H1 (cell line): ENCODE measurements at regions not wholly inside any gene's neighbourhood (a gene's known extent, or its start where the extent isn't known, plus 50 kb on each side); places are given as distances from the start of the nearest gene placed in this dataset.

Source experiments
- HDAC2 ChIP-seq, 2 experiments: fragments of 300-600 bp in 1 of 2; sonication (generic) in 1 of 2; IDR thresholded peaks; 2 replicates each; pipeline ENCODE4 v1.6.1; 2011 to 2012; ENCODE audit warnings: low read depth in 2 of 2, low read length in 2 of 2, mild to moderate bottlenecking in 2 of 2, moderate library complexity in 2 of 2, borderline replicate concordance in 1 of 2, inconsistent platforms in 1 of 2

DNA sequence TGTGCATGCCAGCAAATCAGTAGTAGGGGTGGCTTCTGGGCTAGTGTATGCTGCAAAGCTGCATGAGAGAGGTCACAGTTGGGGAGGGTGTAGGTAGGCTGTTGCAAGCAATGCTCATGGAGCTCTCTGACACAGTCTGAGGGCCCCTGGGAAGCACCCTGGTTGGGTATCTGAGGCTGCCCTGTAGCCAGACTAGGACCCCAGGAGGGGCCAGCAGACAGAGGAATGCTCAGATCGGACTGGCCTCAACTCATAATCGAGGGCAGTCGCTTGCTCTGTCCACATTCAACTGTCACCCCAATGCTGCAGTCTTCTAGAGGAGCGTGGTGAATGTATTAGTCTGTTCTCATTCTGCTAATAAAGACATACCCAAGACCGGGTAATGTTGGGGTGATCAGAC is 204.0 kb upstream of the ALG10 start (continued):
- no peak for TF ChIP-seq HDAC2 (IDR thresholded peaks at IDR 0.05; ENCODE audit: borderline replicate concordance in 1 of 2, low read depth in 2 of 2, low read length in 2 of 2)
- TF ChIP-seq, all 59 proteins: peak for 0
